Endothelial cell (in vitro differentiated cells): ENCODE measurements at regions not wholly inside any gene's neighbourhood (a gene's known extent, or its start where the extent isn't known, plus 50 kb on each side); places are given as distances from the start of the nearest gene placed in this dataset.

Experiments
- DNase-seq: peaks from one replicate; pipeline ENCODE4 v3.0.0; 2021; ENCODE audit warnings: low spot score
- H3K27ac Mint-ChIP-seq: one replicate; pipeline ENCODE4 v1.8.0; 2021; ENCODE audit warnings: mixed read lengths, inconsistent platforms; ENCODE audit not compliant: unreplicated experiment
- H3K27me3 Mint-ChIP-seq: one replicate; pipeline ENCODE4 v1.8.0; 2021; ENCODE audit warnings: mild to moderate bottlenecking, moderate library complexity, mixed read lengths, inconsistent platforms; ENCODE audit not compliant: unreplicated experiment
- H3K36me3 Mint-ChIP-seq: one replicate; pipeline ENCODE4 v1.8.0; 2021; ENCODE audit warnings: mild to moderate bottlenecking, low read depth, mixed read lengths, inconsistent platforms; ENCODE audit not compliant: unreplicated experiment
- H3K4me1 Mint-ChIP-seq: one replicate; pipeline ENCODE4 v1.8.0; 2021; ENCODE audit warnings: mild to moderate bottlenecking, mixed read lengths, inconsistent platforms; ENCODE audit not compliant: unreplicated experiment
- H3K4me3 Mint-ChIP-seq: one replicate; pipeline ENCODE4 v1.8.0; 2021; ENCODE audit warnings: mild to moderate bottlenecking, mixed read lengths, inconsistent platforms; ENCODE audit not compliant: unreplicated experiment
- H3K9me3 Mint-ChIP-seq: one replicate; pipeline ENCODE4 v1.8.0; 2021; ENCODE audit warnings: mixed read lengths, inconsistent platforms; ENCODE audit not compliant: unreplicated experiment
- TF ChIP-seq, protein P1 (sequence below): fragments of 200-600 bp; sonication (generic); IDR thresholded peaks from one replicate; pipeline ENCODE4 v1.5.0; 2021; ENCODE audit warnings: antibody characterized with exemption; ENCODE audit not compliant: unreplicated experiment

DNA sequence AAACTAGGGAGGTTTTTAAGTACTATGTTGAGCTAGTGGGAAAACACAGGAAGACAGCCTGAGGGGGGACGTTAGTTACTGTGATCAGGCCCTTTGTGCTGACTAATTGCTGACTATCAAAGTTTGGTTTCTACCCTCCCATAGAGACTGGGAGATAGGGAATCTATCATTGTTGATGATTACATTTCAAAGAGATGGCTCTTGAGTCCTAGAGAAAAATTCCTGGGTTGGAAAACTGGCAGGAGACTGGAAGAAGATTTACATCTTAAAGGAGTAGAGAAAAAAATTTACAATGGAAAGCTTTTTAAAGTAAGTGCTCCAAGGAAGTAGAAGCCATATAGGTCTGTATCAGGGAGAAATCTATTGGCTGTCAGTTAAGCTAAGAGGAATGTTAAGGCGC, 522.0 kb upstream of the KLHL1 start:
- Mint-ChIP-seq H3K4me3 (no peak overlapping the region), H3K27me3 (no peaks in the 10 kb centered on the region), H3K9me3 (no peaks in the 10 kb centered on the region), H3K36me3 (no peaks in the 10 kb centered on the region), H3K4me1 (no peaks in the 10 kb centered on the region), H3K27ac (no peak overlapping the region)
- TF ChIP-seq, protein P1, sequence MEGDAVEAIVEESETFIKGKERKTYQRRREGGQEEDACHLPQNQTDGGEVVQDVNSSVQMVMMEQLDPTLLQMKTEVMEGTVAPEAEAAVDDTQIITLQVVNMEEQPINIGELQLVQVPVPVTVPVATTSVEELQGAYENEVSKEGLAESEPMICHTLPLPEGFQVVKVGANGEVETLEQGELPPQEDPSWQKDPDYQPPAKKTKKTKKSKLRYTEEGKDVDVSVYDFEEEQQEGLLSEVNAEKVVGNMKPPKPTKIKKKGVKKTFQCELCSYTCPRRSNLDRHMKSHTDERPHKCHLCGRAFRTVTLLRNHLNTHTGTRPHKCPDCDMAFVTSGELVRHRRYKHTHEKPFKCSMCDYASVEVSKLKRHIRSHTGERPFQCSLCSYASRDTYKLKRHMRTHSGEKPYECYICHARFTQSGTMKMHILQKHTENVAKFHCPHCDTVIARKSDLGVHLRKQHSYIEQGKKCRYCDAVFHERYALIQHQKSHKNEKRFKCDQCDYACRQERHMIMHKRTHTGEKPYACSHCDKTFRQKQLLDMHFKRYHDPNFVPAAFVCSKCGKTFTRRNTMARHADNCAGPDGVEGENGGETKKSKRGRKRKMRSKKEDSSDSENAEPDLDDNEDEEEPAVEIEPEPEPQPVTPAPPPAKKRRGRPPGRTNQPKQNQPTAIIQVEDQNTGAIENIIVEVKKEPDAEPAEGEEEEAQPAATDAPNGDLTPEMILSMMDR, result no peak
- no peak for DNase-seq

DNA sequence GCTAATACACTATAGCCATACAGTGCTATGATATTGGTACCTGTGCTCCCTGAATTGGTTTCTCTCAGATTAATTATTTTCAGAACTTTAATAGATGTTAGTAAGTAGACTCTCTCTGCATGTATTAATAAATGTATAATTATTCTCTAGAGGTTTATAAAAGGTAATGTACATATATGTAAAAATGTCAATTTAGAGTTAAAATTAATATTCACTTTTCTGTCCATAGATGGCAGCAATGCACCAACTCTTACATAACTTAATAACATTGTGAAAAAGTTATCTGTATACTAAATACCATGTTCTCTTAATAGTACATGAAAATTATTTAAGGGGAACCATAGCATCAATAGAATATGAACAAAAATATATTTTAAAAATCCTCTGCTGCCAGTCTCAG, 515.0 kb upstream of the KLHL1 start:
- H3K4me1 Mint-ChIP-seq, result no peaks in the 10 kb centered on the region
- H3K27ac Mint-ChIP-seq, result no peak overlapping the region
- no peaks in the 10 kb centered on the region for H3K9me3 Mint-ChIP-seq
- TF ChIP-seq, protein P1, result peak; percentile 55
- no peak for DNase-seq
- H3K36me3 Mint-ChIP-seq, result no peaks in the 10 kb centered on the region
- H3K27me3 Mint-ChIP-seq, result no peaks in the 10 kb centered on the region
- H3K4me3 Mint-ChIP-seq, result no peak overlapping the region

DNA sequence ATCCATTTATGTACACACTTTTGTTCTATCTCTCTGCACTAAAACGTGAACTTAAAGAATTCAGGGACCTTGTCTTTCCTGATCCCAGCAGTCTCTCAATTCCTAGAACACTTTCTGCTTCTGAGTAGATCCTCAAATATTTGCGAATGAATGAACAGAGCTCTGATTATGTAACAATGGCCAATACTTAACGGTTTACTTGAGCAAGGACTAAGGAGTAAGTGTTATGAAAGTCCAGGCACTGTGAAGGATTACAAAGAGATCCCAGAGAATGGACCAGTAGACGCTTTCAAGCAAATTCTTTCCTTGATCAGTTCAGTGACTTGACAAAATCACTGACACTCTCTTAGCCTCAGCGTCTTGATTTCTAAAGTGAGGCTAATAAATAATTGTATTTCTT, 514.5 kb upstream of the KLHL1 start:
- H3K9me3 Mint-ChIP-seq, result no peaks in the 10 kb centered on the region
- H3K27ac Mint-ChIP-seq, result no peak overlapping the region
- H3K4me1 Mint-ChIP-seq, result no peaks in the 10 kb centered on the region
- H3K36me3 Mint-ChIP-seq, result no peaks in the 10 kb centered on the region
- H3K27me3 Mint-ChIP-seq, result no peaks in the 10 kb centered on the region
- TF ChIP-seq, protein P1, result no peak
- no peak overlapping the region for H3K4me3 Mint-ChIP-seq
- DNase-seq, result no peak

DNA sequence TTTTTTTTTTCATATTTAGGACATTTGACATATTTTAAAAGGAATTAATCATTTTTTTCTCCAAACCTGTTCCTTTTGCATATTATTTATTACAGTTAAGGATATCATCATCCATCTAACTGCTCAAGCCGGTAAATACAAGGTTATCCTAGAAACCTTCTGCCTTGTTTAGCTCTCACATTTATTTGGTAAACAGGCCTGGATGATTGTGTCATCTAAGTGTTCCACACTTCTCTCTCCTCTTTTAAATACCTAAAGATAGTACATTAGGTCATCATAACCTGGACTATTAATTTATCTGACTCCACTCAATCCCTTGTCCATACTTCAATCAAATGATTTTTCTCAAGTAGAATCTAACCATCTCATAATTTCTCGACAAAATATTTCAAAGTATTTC, 511.7 kb upstream of the KLHL1 start:
- H3K27me3 Mint-ChIP-seq, result no peaks in the 10 kb centered on the region
- no peaks in the 10 kb centered on the region for H3K4me1 Mint-ChIP-seq
- H3K27ac Mint-ChIP-seq, result no peak overlapping the region
- DNase-seq, result no peak
- TF ChIP-seq, protein P1, result no peak
- H3K4me3 Mint-ChIP-seq, result no peak overlapping the region
- no peaks in the 10 kb centered on the region for H3K36me3 Mint-ChIP-seq
- no peaks in the 10 kb centered on the region for H3K9me3 Mint-ChIP-seq

DNA sequence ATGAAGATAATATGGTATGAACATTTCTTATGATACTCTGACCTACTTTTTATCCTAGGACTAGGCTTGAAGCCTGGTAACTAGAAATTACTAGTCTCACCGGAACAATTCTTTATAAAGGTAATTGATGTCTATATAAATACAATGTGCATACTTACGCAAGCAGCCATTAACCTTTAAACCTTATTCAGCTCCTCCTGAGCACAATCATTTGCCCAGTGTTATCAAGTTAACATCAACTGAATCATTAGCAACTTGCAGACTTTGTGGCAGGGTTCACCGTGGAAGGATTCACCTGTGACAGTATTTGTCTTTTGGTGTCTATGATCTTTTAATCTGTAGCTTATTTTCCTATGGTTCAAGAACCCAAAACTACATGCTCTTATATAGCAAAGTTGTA, 508.6 kb upstream of the KLHL1 start:
- H3K27ac Mint-ChIP-seq, result no peak overlapping the region
- H3K4me1 Mint-ChIP-seq, result no peaks in the 10 kb centered on the region
- no peaks in the 10 kb centered on the region for H3K9me3 Mint-ChIP-seq
- no peaks in the 10 kb centered on the region for H3K36me3 Mint-ChIP-seq
- no peak overlapping the region for H3K4me3 Mint-ChIP-seq
- no peak for DNase-seq
- no peaks in the 10 kb centered on the region for H3K27me3 Mint-ChIP-seq
- TF ChIP-seq, protein P1, result no peak
